ENCODE measurements at regions not wholly inside any gene's neighbourhood (a gene's known extent, or its start where the extent isn't known, plus 50 kb on each side); places are given as distances from the start of the nearest gene placed in this dataset.

DNA sequence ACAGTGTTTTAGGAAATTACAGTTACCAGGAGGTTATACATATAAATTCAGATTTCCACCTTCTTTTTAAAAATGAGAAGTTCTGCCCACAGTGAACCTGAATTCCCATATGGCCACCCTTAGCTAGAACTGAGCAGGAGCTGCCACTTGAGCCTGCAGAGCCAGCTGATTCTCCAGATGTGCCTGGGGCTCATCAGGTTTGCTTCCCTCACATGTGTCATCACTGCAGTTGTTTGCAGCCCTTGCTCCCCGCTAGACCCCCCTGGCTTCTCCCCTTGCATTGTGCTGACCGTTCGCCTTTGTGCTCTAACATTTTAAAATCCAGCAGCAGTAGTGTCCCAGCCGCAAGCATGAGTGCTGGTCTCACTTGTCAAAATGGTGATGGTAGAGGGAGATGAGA, 131.1 kb downstream of the UTRN start:
- TF ChIP-seq EZH2 (IDR thresholded peaks at IDR 0.05; ENCODE audit: borderline replicate concordance, insufficient read depth, low read depth, low read length, poor library complexity, severe bottlenecking) (no peak), CTCF (IDR thresholded peaks at IDR 0.05) (no peak)
